Posterior vena cava (tissue), 2 donors: ENCODE measurements at regions not wholly inside any gene's neighbourhood (a gene's known extent, or its start where the extent isn't known, plus 50 kb on each side); places are given as distances from the start of the nearest gene placed in this dataset.
"Not testable (repeated sequence)": the region's sequence is repeated elsewhere in the genome, so short reads cannot be mapped to it uniquely, and the experiment has no call there.

Experiments
- DNase-seq: peaks from one replicate; pipeline ENCODE4 v3.0.0-alpha.2; 2020; ENCODE audit warnings: low spot score
- intact Hi-C, 2 donors: fragments of 100-400 bp; cut with DNase I; formaldehyde crosslinking; loops; one replicate each; pipeline versions ENCODE4 v1.14.1 to v1.14.2; 2022 to 2023
- donor health status: DM: yes; HTN: yes; CAD: no.
- donor health status: DM: yes; HTN: yes; CAD: no.

DNA sequence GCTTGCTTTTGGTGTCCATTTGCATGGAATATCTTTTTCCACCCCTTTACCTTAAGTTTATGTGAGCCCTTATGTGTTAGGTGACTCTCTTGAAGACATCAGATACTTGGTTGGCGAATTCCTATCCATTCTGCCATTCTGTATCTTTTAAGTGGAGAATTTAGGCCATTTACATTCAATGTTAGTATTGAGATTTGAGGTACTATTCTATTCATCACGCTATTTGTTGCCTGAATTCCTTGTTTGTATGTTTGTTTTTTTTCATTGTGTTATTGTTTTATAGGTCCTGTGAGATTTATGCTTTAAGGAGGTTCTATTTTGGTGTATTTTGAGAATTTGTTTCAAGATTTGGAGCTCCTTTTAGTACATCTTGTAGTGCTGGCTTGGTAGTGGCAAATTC lies 238.3 kb upstream of the LYPLAL1 start:
- intact Hi-C loops, DNase-seq: not testable (repeated sequence)

DNA sequence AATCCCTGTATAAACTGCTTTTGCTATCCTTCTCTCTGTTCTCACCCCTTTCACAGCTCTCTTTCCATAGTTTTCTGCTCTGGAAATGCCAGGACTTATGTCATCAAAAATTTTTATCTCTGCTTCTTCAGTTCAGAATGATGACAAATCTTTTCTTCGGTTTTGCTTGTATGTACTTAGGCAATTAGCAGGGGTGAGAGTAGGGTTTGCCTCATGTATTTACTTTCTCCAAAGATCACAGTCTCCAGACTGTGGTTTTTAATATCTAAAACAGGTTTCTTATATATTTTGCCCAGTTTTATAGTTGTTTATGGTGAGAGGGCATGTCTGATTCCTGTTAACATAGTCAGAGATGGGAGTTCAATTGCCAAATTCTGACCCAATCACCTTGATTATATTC lies 235.4 kb upstream of the LYPLAL1 start:
- intact Hi-C loops, result no loop called here
- no peak for DNase-seq

DNA sequence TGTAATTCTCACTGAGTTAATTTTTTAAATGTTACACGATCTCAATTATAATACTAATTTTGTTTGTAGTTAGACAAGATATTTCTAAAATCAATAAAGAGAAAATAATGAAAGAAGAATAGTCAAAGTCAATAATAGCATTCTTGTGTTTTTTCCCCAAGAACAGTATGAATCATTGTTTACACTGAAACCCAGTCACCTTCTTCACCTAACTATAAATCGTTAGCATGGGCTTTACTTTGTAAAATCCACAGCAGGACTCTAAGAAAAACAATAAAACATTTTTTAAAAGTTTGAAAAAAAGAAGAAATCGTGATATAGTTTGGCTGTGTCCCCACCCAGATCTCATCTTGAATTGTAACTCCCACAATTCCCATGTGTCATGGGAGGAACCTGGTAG lies 234.6 kb upstream of the LYPLAL1 start:
- DNase-seq, result no peak
- intact Hi-C loops, result no loop called here

DNA sequence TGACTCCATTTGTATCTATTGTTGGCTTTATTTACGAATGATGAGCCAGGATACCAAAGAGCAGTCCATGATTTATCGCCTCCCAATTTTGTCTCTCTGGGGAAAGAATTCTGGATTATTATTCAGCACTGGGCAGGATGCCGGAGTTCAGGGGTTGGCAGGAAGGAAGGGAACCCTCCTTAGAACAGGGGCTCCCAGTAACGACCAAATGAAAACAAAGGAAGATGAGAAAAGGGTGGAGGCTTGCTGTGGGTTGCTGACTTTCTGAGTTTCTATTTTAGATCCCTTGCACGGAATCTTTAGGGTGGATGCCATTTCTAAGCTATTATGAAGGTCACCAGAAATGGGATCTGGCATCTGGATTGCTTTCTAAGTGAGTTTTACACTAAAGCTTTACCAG lies 231.2 kb upstream of the LYPLAL1 start:
- intact Hi-C loops, result no loop called here
- DNase-seq, result no peak

DNA sequence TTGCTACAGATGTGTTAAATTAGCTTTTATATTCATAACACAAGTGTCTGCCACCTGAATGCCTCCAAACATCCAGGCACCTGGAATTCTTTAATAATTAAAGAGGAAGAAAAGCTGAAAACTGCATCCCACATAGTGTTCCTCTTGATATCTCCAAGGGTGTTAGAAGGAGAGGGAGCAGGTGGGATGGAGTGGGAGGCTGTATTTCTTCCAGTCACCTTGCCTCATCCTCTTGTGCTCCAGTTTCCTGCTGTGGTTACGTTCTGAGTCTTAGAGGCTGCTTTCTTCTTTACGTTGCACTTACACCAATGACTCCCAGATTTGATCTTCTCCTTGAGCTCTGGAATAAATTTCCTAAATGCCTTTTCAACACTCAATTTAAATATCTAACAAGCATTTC lies 230.3 kb upstream of the LYPLAL1 start:
- intact Hi-C loops, result no loop called here
- no peak for DNase-seq

DNA sequence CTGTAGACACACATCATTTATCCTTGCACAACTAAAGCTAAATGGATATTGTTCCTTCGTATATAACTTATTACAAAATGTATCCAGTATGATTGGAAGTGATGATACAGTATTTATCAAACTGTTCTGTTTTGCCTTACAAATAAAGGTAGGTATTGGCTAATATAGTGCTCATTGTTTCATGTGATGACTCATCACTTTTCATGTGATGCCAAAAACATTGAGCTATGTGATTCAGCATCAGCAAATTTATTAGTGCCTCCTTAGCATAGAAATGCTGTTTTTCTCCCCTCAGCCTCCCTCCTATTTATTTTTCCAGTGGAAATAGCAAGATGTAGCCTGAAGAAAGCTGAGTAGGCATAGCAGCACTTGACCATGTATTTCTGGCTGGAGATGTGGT lies 228.6 kb upstream of the LYPLAL1 start:
- intact Hi-C loops, result no loop called here
- DNase-seq, result no peak

DNA sequence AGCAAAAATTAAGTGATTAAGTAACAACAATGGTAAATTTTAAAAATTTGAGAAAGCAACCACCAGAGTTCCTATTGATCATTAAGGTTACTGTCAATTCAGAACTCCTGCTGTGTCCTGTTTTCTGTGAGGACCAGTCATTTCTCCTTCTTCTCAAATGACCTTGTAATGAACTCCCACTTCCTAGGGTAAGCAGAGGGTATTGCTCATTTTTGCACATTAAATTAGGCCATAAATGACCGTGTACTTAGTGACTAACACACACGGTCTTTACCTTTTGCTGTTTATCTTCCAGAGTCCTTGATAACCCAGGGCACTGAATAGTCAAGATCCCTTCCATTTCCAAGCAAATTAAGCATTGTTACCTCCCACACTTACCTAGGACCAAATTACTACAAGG lies 227.5 kb upstream of the LYPLAL1 start:
- intact Hi-C loops, result no loop called here

DNA sequence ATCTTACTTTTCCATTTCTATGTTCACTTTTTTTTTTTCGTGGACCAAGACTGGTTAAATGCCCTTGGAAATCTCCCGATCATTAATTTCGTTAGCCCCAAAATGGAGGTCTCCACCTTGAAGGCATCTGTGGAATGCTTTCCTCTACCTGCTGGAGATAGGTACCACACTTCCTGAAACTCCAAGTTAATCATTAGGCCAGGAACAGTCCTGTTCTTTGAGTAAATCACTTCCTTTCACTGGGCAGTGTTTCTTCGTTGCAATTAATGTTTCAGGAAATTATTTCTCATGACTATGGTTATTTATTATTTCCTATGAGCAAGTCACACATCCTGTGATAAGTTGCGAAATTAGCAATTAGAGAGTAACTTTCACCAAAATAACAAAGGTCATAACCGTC lies 225.2 kb upstream of the LYPLAL1 start:
- intact Hi-C loops, result no loop called here
- no peak for DNase-seq

More for the DNA sequence above, 227.5 kb upstream of the LYPLAL1 start:
- no peak for DNase-seq

DNA sequence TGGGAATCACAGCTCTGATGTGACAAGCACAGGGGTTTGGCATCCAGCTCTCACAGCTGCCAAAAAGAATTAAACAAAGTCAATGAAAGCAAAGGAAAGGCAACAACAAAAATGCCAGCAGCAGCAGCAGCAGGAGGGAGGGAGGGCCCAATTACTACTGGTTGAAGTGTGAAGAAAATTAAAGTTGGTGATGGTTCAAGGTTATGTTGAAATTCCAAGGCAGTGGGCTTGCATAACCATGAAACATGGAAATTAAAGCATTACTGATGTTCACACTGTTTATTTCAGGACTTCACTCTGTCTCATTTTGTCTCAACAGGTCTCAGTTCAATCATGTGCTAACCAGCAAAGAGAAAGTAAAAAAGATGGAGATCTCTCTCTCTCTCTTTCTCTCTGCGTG lies 220.3 kb upstream of the LYPLAL1 start:
- DNase-seq, result no peak
- intact Hi-C loops, result no loop called here

DNA sequence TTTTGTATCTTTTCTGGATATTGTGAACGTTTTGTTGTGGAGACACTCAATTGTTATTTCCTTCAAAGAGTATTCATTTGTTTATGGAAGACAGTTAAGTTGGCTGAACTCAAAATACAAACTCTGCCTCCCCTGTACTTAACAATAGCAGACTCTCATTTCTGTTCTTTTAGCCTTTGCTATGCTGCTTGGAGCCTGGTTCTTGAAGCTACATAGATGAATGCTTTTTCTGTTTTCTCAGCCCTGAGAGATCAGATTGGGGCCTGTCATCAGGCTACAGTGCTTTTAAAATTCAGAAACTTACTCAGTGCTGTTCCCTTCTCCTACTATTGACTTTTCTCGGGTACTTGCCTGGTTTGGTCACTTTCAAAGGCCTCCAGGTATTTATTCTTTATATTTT lies 215.7 kb upstream of the LYPLAL1 start:
- DNase-seq, result no peak
- intact Hi-C loops, result no loop called here

DNA sequence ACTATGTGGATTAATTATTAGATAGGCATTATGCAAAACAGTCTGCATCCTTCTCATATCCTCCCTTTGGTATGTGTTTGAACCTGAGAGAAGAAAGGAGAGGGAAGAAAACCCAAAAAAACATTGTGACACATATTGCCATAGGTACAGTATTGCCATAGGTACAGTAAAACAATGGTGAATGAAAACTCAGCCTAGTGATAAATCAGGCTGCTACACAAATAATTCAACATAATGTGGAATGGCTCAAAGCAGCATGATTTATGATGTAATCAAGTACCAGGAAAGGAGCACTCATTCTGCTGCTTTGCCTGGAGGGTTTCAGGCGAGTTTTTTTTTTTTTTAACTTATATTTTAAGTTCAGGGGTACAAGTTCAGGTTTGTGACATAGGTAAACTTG lies 213.9 kb upstream of the LYPLAL1 start:
- intact Hi-C loops, result no loop called here

DNA sequence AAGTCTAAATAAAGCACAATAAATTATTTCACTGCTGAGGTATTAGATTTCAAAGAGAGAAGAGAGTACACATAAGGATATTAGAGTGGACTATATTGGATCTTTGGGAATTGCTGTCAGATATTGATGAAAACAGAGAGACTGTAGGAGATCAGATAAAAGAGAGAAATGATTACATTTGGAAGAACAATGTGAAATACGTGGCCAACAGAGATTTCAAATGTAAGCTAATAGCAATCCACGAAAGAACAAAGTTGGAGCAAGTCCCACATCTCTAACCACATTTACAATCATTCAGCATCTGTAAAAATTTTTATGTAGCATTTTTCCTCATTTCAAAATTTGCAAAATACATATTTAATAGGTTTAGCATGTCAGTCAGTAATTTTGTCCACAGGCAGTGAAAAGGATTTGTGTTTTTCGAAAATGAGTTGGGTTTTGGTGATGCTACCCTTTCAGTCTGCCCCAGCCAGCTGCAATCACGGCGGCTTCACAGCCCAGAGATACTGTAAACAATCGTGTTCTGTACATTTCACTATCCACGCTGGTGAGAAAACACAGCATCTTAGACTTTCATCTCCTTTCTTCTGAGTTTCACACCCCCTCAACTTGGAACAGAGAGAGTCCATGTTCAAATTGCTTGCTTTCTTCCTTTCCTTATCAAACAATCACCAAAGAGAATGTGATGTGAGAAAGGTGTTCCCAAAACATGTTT lies 209.1 kb upstream of the LYPLAL1 start:
- DNase-seq, result no peak
- intact Hi-C loops, result no loop called here

More for the DNA sequence above, 213.9 kb upstream of the LYPLAL1 start:
- no peak for DNase-seq

DNA sequence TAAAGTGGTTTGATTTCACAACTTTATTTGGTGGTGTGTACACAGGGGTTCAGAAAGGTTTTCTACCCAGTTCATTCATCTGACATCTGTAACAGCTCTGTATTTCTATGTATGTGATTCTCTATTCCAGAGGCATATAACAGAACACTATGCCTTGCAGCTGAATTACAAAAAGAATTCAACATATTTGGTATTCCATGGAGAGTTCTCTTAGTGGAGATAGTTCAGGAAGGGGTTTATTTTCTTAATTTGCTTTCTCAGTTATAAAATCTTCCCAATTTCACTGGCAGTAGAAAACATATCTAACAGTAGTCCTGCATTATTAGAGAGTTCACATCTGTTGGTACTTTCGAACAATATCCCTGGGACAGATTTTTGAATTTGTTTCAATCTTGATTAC lies 207.9 kb upstream of the LYPLAL1 start:
- no peak for DNase-seq
- intact Hi-C loops, result no loop called here

DNA sequence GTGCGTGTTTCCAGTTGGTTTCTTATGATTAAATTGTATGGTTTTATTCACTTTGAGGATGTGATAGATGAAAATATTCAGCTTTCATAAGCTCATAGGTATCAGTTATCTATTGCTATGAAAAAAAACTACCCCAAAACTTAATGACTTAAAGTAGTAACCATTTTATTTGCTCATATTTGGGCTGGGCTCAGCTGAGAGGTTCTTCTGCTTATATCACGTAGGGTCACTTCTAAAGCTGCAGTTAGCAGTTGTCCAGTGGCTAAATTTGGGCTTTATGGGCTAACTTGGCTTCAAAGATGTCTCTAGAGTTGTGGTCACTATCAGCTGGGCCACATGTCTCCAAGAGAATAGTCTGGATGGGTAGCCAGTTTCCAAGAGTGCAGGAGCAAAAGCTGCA lies 206.4 kb upstream of the LYPLAL1 start:
- no peak for DNase-seq

DNA sequence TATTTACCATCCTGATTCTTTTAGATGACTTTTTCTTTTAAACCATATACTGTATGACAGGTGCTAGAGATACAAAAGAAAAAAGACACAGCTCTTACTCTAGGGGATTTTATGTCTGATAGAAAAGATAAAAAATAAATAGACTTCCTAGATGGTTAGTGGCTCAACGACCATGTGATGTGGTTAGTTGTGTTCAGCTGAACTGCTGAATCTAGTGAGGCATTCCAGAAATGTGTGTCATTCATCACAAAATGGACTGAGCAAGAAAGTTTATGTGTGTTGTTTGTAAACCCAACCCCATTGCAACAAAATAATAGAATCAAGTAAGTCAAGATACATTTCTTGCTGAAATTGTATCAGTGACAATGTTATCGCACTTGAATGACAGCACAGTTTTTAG lies 205.8 kb upstream of the LYPLAL1 start:
- no peak for DNase-seq
- intact Hi-C loops, result no loop called here

More for the DNA sequence above, 206.4 kb upstream of the LYPLAL1 start:
- intact Hi-C loops, result no loop called here

DNA sequence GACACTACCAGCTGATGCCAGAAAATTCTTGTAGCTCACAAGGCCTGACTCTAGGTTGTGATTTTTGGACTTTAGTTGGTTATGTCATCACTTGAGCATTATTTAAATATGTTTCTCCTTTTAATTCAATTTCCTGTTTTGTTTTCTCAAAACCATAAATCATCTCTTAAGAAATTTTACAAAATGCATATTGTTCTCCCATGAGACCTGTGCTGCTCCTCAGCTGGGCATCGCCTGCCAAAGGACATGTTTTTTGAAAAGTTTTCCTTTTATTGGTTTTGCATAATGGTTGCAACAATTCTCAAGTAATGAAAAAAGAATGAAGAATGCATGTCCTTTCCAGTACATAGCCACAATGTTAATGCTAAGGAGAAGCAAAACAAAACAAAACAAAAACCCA lies 204.7 kb upstream of the LYPLAL1 start:
- DNase-seq, result no peak
- intact Hi-C loops, result no loop called here

DNA sequence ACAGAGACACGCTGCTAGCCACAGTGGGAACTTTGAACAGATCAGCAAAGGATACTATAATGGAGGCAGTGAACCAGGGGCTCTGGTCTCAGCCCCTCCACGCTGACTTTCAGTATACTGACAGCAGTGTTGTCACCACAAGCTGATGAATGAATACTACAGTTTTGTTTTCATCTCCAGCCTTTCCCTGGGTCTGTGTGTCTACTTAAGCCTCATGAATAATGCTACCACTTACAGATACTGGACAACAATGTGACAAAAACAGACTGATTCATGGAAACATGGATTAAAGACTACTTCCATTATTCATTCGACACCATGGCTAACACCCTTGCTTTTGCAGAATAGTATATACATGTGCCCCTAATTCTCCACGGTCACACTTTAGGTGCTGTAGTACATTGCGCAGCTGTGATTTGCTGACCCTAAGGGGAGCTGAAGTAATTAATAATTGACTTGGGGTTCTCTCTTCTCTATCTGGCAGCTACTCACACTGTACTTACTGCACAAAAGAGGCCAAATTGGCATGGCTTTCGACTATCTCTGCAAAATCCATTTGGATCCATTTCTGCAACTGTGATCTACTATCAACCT lies 203.2 kb upstream of the LYPLAL1 start:
- intact Hi-C loops, result no loop called here
- DNase-seq, result no peak

DNA sequence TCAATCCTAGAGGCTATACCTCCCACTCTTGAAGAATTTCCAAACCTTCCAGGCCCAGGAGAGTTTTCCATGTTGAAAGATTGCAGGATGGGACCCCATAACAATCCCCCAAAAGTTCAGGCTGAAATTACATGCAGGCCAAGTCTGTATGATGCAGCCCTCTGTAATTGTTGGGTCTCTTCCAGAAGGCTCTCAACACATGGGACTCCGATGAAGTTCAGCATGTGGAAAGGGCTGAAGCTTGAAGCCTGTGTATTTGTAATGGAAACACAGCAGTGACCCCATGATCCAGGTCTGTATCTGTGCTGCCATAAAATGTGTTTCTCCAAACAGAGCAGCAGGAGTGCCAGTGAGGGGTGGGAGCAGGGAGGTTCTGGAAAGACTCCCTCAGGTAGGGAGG lies 202.5 kb upstream of the LYPLAL1 start:
- DNase-seq, result no peak
- intact Hi-C loops, result no loop called here

DNA sequence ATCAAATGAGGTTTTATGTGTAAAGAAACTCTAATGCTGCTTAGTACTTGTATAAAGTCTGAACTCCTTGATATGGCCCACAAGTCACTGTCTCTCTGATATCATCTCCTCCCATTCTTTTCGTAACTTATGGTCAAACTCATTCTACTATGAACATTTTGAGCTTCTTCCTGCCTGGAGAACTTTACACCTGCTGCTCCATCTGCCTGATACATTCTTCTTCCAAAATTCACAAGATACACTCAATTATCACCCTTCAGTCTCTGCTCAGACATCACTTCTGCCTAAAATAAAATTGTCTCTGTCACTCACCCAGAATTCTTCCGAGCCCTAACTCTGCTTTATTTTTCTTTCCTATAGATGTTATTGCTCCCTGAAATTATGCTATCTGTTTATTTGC lies 192.8 kb upstream of the LYPLAL1 start:
- intact Hi-C loops, result no loop called here
- DNase-seq, result no peak

DNA sequence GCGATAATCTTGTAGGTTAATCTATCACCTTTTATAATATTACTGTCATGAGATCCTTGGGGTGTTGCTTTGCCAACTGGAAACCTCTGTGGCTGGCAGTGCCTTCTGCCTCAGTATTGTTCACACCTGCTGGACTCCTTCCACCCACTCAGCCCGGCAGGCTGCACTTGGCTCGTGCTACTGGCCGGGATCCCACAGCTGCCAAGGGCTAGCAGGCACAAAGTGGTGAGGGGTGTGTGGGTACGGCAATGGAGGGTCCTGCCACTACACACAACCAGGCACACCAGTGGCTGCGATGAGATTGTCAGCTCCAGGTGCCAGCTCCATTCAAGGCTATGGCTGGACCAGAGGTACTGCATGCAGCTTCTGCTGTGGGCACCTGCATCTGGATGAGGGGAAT lies 191.2 kb upstream of the LYPLAL1 start:
- peak; percentile 75 for DNase-seq
- intact Hi-C loops, result no loop called here

DNA sequence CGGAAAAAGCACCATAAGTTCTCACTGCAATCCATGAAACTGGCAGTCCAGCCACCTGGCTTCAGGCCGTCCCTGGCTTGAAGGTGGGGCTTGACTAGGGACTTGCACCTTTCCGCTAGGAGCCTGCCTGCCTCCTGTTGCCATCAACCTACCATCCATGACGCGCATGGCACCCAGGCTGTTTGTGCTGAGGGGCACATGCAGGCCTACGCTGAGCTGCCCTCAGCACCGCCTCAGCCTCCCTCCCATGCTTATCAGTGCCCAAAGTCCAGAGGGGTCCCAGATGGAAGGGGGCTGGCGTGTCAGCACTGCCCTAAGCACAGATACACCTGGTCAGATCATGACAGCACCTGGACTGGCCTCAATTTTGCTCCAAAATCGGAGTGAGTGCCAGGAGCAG lies 190.2 kb upstream of the LYPLAL1 start:
- DNase-seq, result no peak
- intact Hi-C loops, result no loop called here

DNA sequence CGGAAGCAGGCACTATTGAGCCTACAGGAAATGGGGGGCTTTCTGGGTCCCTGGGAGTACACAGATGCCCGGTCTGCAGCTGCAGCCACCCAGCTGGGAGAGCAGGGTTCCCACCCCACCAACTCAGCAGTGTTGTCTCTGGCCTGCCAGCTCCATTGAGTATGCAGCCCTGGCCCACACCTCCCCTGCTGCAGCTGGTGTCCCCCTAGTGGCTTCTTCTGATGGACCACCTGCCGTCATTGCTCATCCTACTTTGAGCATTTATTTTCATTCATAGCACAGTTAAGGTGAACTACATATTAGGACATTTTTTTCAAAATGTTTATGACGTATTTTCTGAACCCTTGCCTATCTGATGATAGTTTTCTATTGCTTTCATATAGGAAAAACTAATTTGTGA lies 189.8 kb upstream of the LYPLAL1 start:
- DNase-seq, result no peak
- intact Hi-C loops, result no loop called here
